ENCODE measurements at regions not wholly inside any gene's neighbourhood (a gene's known extent, or its start where the extent isn't known, plus 50 kb on each side); places are given as distances from the start of the nearest gene placed in this dataset.

- TF ChIP-seq POLR2A (IDR thresholded peaks at IDR 0.05) (no peak), CTCF (IDR thresholded peaks at IDR 0.05) (no peak)
Measured at GRCh38 chr12:114784526-114784925, 100.6 kb upstream of the TBX3 start.

Data from thyroid gland (tissue), 4 donors.